GM12864 (cell line): ENCODE measurements at regions not wholly inside any gene's neighbourhood (a gene's known extent, or its start where the extent isn't known, plus 50 kb on each side); places are given as distances from the start of the nearest gene placed in this dataset.

Experiments
- DNase-seq: peaks from one replicate; pipeline ENCODE4 v3.0.0-alpha.2; 2011; ENCODE audit warnings: low read depth
- H3K4me3 ChIP-seq: 2 replicates; pipeline ENCODE4 v1.5.1; 2011; ENCODE audit warnings: mild to moderate bottlenecking, low read depth, low read length, control low read depth
- CTCF ChIP-seq: IDR thresholded peaks from 2 replicates; pipeline ENCODE4 v1.5.1; 2011; ENCODE audit warnings: low read depth, mild to moderate bottlenecking, moderate library complexity, low read length, control low read depth, inconsistent platforms; ENCODE audit errors: missing control alignments

DNA sequence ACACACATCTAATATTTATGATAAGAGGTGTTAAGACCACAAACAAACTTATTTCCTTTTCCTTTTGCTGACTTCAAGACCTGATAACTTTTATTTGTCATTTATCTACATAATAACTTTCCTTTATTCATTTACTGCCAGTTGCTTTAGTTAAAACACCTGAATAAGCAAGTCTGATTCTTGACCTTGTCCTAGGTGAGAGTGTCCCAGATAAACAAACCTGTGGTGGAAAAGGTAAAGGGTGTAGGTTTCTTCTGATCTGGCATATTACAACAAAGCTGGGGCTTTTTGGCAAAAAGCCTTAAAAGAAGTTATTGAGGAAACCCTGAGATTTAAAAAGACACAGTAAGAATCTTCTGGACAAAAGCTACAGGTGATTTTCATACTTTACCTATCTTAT lies 191.5 kb downstream of the ZBBX start:
- TF ChIP-seq CTCF: no peak
- no peak overlapping the region for H3K4me3 ChIP-seq
- no peak for DNase-seq

- no peak overlapping the region for H3K4me3 ChIP-seq
- no peak for DNase-seq
- TF ChIP-seq CTCF: no peak
These were observed 192.9 kb downstream of the ZBBX start for GRCh38 chr3:167187221-167187620.

GRCh38 chr3:167184511-167184910 lies 195.6 kb downstream of the ZBBX start:
- no peak for DNase-seq
- no peak overlapping the region for H3K4me3 ChIP-seq
- TF ChIP-seq CTCF: no peak

DNA sequence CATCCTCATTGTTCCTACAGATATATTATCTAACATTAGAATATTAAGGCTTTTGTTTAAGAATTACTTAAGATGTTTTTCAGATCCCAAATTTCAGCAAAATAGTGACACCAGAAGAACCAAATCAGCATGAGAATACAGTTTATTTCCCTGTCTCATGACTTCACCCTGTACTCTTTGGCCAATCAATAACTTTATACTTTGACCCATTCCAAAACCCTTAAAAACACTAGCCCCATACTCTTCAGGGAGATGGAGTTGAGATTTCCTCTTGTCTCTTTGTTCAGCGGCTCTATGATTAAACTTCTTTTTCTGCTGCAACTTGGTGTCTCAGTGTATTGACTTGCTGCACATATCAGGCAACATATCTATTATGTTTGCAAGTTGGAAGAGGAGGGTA lies 207.7 kb downstream of the ZBBX start:
- H3K4me3 ChIP-seq: no peak overlapping the region
- DNase-seq: no peak
- no peak for TF ChIP-seq CTCF

DNA sequence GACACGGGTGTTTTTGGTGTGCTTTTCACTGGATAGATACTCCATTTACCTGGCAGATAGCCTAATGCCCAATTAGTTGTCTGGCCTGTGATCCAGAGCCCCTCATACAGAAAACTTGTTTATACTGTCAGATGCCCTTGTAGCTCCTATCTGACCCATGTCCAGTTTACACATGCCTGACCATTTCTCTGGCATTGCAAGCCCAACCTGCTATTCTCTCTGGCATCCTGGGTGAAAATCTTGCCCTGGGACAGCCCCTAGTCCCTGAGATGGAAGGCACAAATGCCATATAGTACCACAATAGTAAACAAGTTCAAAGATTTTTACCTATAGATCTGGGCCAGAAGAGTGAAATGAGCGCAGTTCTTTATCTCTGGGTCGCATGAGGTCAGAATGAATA lies 212.6 kb downstream of the ZBBX start:
- TF ChIP-seq CTCF: no peak
- DNase-seq: no peak
- no peak overlapping the region for H3K4me3 ChIP-seq

DNA sequence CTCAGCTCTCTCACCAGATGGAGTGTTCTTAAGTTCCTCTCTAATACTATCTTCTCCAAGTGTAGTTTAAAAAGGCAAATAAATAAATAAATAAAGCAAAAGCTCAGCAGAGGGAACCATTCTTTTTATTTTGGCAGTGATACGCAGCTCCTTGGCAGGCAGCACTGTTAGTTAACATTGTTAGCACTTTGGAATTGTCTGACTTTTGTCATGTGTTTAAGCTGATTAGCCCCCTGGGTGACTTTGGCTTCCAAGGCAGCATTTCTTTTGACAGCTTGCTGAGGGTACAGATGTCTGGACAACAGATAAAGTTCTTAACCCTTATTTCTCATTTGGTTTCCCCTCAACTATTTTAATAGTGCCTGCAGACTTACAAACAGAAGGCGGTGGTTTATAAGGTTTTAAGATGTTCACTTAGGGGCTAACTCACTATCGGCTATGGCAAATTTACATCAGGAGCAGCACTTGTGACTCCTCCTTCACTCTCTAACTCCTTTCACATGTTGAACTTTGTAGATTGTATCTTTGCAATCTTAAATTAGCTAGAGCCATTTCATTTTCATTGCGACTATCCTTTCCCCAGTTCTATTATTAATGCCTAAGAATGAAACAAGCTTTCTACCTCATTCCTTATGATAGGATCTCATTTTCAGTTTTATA lies 213.4 kb downstream of the ZBBX start:
- H3K4me3 ChIP-seq: no peak overlapping the region
- DNase-seq: no peak

More for the DNA sequence above, 213.4 kb downstream of the ZBBX start:
- TF ChIP-seq CTCF: no peak
